Smooth muscle cell (in vitro differentiated cells): ENCODE measurements at regions not wholly inside any gene's neighbourhood (a gene's known extent, or its start where the extent isn't known, plus 50 kb on each side); places are given as distances from the start of the nearest gene placed in this dataset.

Experiments used
- DNase-seq: peaks from one replicate; lab custom pipeline; 2025; ENCODE audit not compliant: unreplicated experiment; lab: John Stamatoyannopoulos, UW
- H2AFZ ChIP-seq: fragments of 200-600 bp; sonication (generic); 2 replicates; pipeline ENCODE4 v1.6.0; 2016; ENCODE audit warnings: antibody characterized with exemption, low read depth, mild to moderate bottlenecking
- H3F3A ChIP-seq: fragments of 200-600 bp; sonication (generic); 2 replicates; pipeline ENCODE4 v1.6.0; 2017; ENCODE audit warnings: antibody characterized with exemption, low read depth
- H3K27ac ChIP-seq: fragments of 200-600 bp; sonication (generic); 2 replicates; pipeline ENCODE4 v1.5.1; 2016; ENCODE audit warnings: low read depth, mild to moderate bottlenecking
- H3K27me3 ChIP-seq: fragments of 200-600 bp; sonication (generic); 2 replicates; pipeline ENCODE4 v1.6.1; 2016; ENCODE audit warnings: low read depth, mild to moderate bottlenecking
- H3K36me3 ChIP-seq: fragments of 200-600 bp; sonication (generic); 2 replicates; pipeline ENCODE4 v1.5.1; 2016; ENCODE audit warnings: low read depth
- H3K4me1 ChIP-seq: fragments of 200-600 bp; sonication (generic); 2 replicates; pipeline ENCODE4 v1.5.1; 2016; ENCODE audit warnings: low read depth
- H3K4me2 ChIP-seq: fragments of 200-600 bp; sonication (generic); 2 replicates; pipeline ENCODE4 v1.6.0; 2016; ENCODE audit warnings: mild to moderate bottlenecking
- H3K4me3 ChIP-seq: fragments of 200-600 bp; sonication (generic); 2 replicates; pipeline ENCODE4 v1.5.1; 2016; ENCODE audit warnings: mild to moderate bottlenecking
- H3K79me2 ChIP-seq: fragments of 200-600 bp; sonication (generic); 2 replicates; pipeline ENCODE4 v1.6.0; 2016; ENCODE audit warnings: low read depth, mild to moderate bottlenecking
- H3K9ac ChIP-seq: fragments of 200-600 bp; sonication (generic); 2 replicates; pipeline ENCODE4 v1.6.0; 2016; ENCODE audit warnings: low read depth
- H3K9me3 ChIP-seq: fragments of 200-600 bp; sonication (generic); replicated peaks from 2 replicates; pipeline ENCODE4 v1.5.1; 2016; ENCODE audit warnings: low read depth
- H4K20me1 ChIP-seq: fragments of 200-600 bp; sonication (generic); 2 replicates; pipeline ENCODE4 v1.6.0; 2016; ENCODE audit warnings: low read depth
- WGBS: methylation state at CpG from one replicate; pipeline ENCODE4 v1.1.7; 2016; ENCODE audit warnings: low lambda C conversion rate; 5-methylcytosine and 5-hydroxymethylcytosine counted together
- TF ChIP-seq, protein P1 (sequence below): fragments of 200-600 bp; sonication (generic); IDR thresholded peaks from 2 replicates; pipeline ENCODE4 v1.5.1; 2017; ENCODE audit warnings: borderline replicate concordance, mild to moderate bottlenecking, antibody characterized with exemption; ENCODE audit not compliant: insufficient read depth, poor library complexity, severe bottlenecking

DNA sequence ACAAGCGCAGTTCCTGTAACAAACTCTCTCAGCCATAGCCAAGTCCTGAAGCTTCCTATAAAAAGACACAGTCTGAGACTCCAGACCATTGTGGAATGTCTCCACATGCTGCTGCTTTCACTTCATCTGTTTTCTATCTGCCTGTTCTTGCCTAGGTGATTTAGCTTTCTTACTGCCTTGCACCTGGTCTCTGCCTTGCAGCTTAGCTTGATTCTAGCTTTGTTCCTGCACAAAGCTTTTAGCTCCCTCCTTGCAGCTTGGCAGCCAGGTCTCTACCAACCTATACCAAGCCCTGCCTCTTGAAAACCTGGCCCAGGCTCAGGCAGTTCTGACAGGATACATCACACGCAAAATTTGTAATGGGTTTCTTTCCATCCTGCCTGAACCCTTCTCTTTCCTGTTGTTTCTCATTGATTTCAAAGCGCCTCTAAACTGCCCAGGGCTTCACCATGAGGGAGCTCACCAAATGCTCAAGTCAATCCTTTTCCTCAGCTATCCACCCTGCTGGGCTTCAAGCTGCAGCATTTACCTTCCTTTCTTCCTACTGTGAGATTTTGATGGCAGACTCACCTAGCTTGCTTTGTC is 941.3 kb upstream of the NXPH2 start:
- H3K27ac ChIP-seq = no peak overlapping the region
- DNase-seq = no peak
- no peak overlapping the region for H3K9ac ChIP-seq
- H3K36me3 ChIP-seq = no peaks in the 10 kb centered on the region
- no peaks in the 10 kb centered on the region for H3K9me3 ChIP-seq
- H3K4me2 ChIP-seq = no peak overlapping the region
- H2AFZ ChIP-seq = peak overlapping the region; percentile 47
- TF ChIP-seq, protein P1, sequence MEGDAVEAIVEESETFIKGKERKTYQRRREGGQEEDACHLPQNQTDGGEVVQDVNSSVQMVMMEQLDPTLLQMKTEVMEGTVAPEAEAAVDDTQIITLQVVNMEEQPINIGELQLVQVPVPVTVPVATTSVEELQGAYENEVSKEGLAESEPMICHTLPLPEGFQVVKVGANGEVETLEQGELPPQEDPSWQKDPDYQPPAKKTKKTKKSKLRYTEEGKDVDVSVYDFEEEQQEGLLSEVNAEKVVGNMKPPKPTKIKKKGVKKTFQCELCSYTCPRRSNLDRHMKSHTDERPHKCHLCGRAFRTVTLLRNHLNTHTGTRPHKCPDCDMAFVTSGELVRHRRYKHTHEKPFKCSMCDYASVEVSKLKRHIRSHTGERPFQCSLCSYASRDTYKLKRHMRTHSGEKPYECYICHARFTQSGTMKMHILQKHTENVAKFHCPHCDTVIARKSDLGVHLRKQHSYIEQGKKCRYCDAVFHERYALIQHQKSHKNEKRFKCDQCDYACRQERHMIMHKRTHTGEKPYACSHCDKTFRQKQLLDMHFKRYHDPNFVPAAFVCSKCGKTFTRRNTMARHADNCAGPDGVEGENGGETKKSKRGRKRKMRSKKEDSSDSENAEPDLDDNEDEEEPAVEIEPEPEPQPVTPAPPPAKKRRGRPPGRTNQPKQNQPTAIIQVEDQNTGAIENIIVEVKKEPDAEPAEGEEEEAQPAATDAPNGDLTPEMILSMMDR = no peak
- no peaks in the 10 kb centered on the region for H3K79me2 ChIP-seq
- peaks cover 11% of the 10 kb centered on the region for H3K4me1 ChIP-seq
- H3K27me3 ChIP-seq = no peaks in the 10 kb centered on the region
- H4K20me1 ChIP-seq = no peaks in the 10 kb centered on the region
- WGBS = 68% methylated on average over 3 of the region's 3 CpGs
- no peaks in the 10 kb centered on the region for H3F3A ChIP-seq
- no peak overlapping the region for H3K4me3 ChIP-seq

DNA sequence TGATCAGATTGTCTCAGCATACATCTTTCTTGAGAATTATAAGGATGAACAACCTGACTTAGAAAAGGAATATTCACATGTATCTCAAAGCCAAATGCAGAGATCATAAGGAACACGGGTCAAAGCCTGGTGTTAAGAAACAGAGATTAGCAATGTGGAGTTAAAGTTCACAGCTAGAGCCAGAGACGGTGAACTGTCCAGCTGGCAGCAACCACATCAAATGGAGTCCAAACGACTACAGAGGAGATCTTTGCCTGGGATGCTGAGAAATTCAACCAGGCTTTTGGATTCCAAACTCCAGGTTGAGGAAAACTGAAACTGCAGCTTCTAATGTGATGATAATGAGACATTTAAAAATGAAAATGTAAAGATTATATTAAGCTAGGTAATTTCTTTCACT is 939.9 kb upstream of the NXPH2 start:
- Histone ChIP-seq H3K4me1 (peaks cover 11% of the 10 kb centered on the region), H3K9ac (no peak overlapping the region), H3K4me3 (no peak overlapping the region), H3K27ac (no peak overlapping the region), H3F3A (no peaks in the 10 kb centered on the region), H3K79me2 (no peaks in the 10 kb centered on the region), H3K36me3 (no peaks in the 10 kb centered on the region), H4K20me1 (no peaks in the 10 kb centered on the region), H2AFZ (no peak overlapping the region), H3K9me3 (no peaks in the 10 kb centered on the region), H3K27me3 (no peaks in the 10 kb centered on the region), H3K4me2 (no peak overlapping the region)
- no peak for DNase-seq
- WGBS = 25% methylated on average over 3 of the region's 3 CpGs
- TF ChIP-seq, protein P1 = no peak

DNA sequence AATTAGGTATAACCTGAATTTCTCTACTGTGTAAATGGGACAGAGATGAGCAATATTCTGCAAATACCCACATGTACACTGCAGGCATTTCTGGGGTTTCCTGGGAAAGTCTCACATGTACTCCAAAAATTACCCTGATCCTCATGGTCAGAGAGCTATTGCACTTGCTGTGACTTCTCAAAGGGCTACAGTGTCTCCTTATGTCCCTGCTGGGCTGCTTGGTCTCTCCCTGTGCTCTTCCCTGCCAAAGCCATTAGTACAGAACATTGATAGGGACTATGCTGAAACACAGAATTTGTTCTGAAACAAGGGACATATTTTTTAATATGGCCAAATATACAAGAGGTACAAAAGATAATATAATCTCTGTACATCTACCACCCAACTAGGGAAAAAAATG is 924.4 kb upstream of the NXPH2 start:
- no peaks in the 10 kb centered on the region for H3K4me1 ChIP-seq
- no peak for DNase-seq
- H3K9ac ChIP-seq = no peak overlapping the region
- TF ChIP-seq, protein P1 = no peak
- H3K4me3 ChIP-seq = no peak overlapping the region
- no peak overlapping the region for H2AFZ ChIP-seq
- no peak overlapping the region for H3K27ac ChIP-seq
- no peaks in the 10 kb centered on the region for H3F3A ChIP-seq
- H3K79me2 ChIP-seq = no peaks in the 10 kb centered on the region
- no peak overlapping the region for H3K4me2 ChIP-seq
- H3K36me3 ChIP-seq = no peaks in the 10 kb centered on the region
- no peaks in the 10 kb centered on the region for H4K20me1 ChIP-seq
- no peaks in the 10 kb centered on the region for H3K27me3 ChIP-seq
- no peaks in the 10 kb centered on the region for H3K9me3 ChIP-seq

DNA sequence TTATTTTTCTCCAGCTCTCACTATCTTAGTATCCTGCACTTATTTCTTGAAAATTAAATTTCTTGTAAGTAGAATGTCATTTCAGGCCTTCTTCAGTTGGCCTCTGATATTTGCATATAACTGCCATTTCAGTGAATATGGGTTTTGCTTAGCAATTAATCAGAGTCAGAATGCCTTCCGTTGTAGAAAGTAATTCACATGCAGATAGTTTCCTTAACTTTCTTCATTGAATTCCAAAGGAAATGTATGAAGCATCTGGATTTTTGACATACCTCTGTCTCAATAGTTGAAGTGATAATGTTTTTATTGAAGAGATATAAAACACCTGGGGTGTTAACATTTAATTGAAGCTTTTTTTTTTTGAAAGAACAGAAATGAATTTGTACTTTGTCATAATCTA is 914.1 kb upstream of the NXPH2 start:
- 51% methylated on average over 1 of the region's 1 CpG for WGBS
- DNase-seq = no peak
- H4K20me1 ChIP-seq = no peaks in the 10 kb centered on the region
- no peaks in the 10 kb centered on the region for H3K4me1 ChIP-seq
- no peak overlapping the region for H3K4me3 ChIP-seq
- H3K79me2 ChIP-seq = no peaks in the 10 kb centered on the region
- H3K27me3 ChIP-seq = no peaks in the 10 kb centered on the region
- TF ChIP-seq, protein P1 = no peak
- no peaks in the 10 kb centered on the region for H3K9me3 ChIP-seq
- H3K36me3 ChIP-seq = no peaks in the 10 kb centered on the region
- H2AFZ ChIP-seq = no peak overlapping the region
- H3K4me2 ChIP-seq = no peak overlapping the region
- no peaks in the 10 kb centered on the region for H3F3A ChIP-seq
- H3K27ac ChIP-seq = no peak overlapping the region
- no peak overlapping the region for H3K9ac ChIP-seq
